ENCODE measurements at regions not wholly inside any gene's neighbourhood (a gene's known extent, or its start where the extent isn't known, plus 50 kb on each side); places are given as distances from the start of the nearest gene placed in this dataset.

- H3K36me3 ChIP-seq (ENCODE audit: insufficient read depth): no peaks in the 10 kb centered on the region
- no peaks in the 10 kb centered on the region for H3K79me2 ChIP-seq (ENCODE audit: insufficient read depth, low read depth)
- no peak for TF ChIP-seq CTCF (conservative IDR thresholded peaks at IDR 0.05; ENCODE audit: low read depth, low read length)
- H4K20me1 ChIP-seq (ENCODE audit: insufficient read depth): no peaks in the 10 kb centered on the region
- H2AFZ ChIP-seq (ENCODE audit: low read depth): no peak overlapping the region
- no peaks in the 10 kb centered on the region for H3K27me3 ChIP-seq (ENCODE audit: insufficient read depth, low read depth)
- no peak overlapping the region for H3K9ac ChIP-seq
- no peak overlapping the region for H3K27ac ChIP-seq
- no peak overlapping the region for H3K4me2 ChIP-seq
- H3K4me3 ChIP-seq (IDR thresholded peaks at IDR 0.05; ENCODE audit: insufficient read depth, low read depth, low read length): no peak overlapping the region
- no peaks in the 10 kb centered on the region for H3K4me1 ChIP-seq (ENCODE audit: low read depth, poor library complexity, severe bottlenecking)
These were observed 212.4 kb upstream of the PACRGL start for GRCh38 chr4:20487852-20488251.

- no peaks in the 10 kb centered on the region for H3K79me2 ChIP-seq (ENCODE audit: insufficient read depth, low read depth)
- H3K27me3 ChIP-seq (ENCODE audit: insufficient read depth, low read depth): no peaks in the 10 kb centered on the region
- no peak overlapping the region for H3K4me2 ChIP-seq
- no peak overlapping the region for H3K27ac ChIP-seq
- H4K20me1 ChIP-seq (ENCODE audit: insufficient read depth): no peaks in the 10 kb centered on the region
- H2AFZ ChIP-seq (ENCODE audit: low read depth): no peak overlapping the region
- no peaks in the 10 kb centered on the region for H3K36me3 ChIP-seq (ENCODE audit: insufficient read depth)
- no peak for TF ChIP-seq CTCF (conservative IDR thresholded peaks at IDR 0.05; ENCODE audit: low read depth, low read length)
- no peak overlapping the region for H3K4me3 ChIP-seq (IDR thresholded peaks at IDR 0.05; ENCODE audit: insufficient read depth, low read depth, low read length)
- H3K4me1 ChIP-seq (ENCODE audit: low read depth, poor library complexity, severe bottlenecking): no peaks in the 10 kb centered on the region
- H3K9ac ChIP-seq: no peak overlapping the region
These were observed 209.5 kb upstream of the PACRGL start for GRCh38 chr4:20490734-20491133.

GRCh38 chr4:20493761-20494353, 206.4 kb upstream of the PACRGL start:
- H2AFZ ChIP-seq (ENCODE audit: low read depth): no peak overlapping the region

GRCh38 chr4:20496068-20496467, 204.2 kb upstream of the PACRGL start:
- H3K4me1 ChIP-seq (ENCODE audit: low read depth, poor library complexity, severe bottlenecking): no peaks in the 10 kb centered on the region
- H2AFZ ChIP-seq (ENCODE audit: low read depth): no peak overlapping the region
- TF ChIP-seq CTCF (conservative IDR thresholded peaks at IDR 0.05; ENCODE audit: low read depth, low read length): no peak
- no peak overlapping the region for H3K9ac ChIP-seq
- H3K79me2 ChIP-seq (ENCODE audit: insufficient read depth, low read depth): no peaks in the 10 kb centered on the region
- H4K20me1 ChIP-seq (ENCODE audit: insufficient read depth): no peaks in the 10 kb centered on the region
- H3K4me2 ChIP-seq: no peak overlapping the region
- H3K4me3 ChIP-seq (IDR thresholded peaks at IDR 0.05; ENCODE audit: insufficient read depth, low read depth, low read length): no peak overlapping the region
- H3K27ac ChIP-seq: no peak overlapping the region
- H3K36me3 ChIP-seq (ENCODE audit: insufficient read depth): no peaks in the 10 kb centered on the region
- H3K27me3 ChIP-seq (ENCODE audit: insufficient read depth, low read depth): no peaks in the 10 kb centered on the region

More at GRCh38 chr4:20493761-20494353, 206.4 kb upstream of the PACRGL start:
- no peaks in the 10 kb centered on the region for H4K20me1 ChIP-seq (ENCODE audit: insufficient read depth)
- H3K4me3 ChIP-seq (IDR thresholded peaks at IDR 0.05; ENCODE audit: insufficient read depth, low read depth, low read length): no peak overlapping the region
- TF ChIP-seq CTCF (conservative IDR thresholded peaks at IDR 0.05; ENCODE audit: low read depth, low read length): no peak
- no peak overlapping the region for H3K4me2 ChIP-seq
- H3K27ac ChIP-seq: no peak overlapping the region
- no peaks in the 10 kb centered on the region for H3K27me3 ChIP-seq (ENCODE audit: insufficient read depth, low read depth)
- H3K79me2 ChIP-seq (ENCODE audit: insufficient read depth, low read depth): no peaks in the 10 kb centered on the region
- H3K9ac ChIP-seq: no peak overlapping the region
- H3K36me3 ChIP-seq (ENCODE audit: insufficient read depth): no peaks in the 10 kb centered on the region
- H3K4me1 ChIP-seq (ENCODE audit: low read depth, poor library complexity, severe bottlenecking): no peaks in the 10 kb centered on the region
